Fibroblast of skin of right quadriceps (primary cell): ENCODE measurements at regions not wholly inside any gene's neighbourhood (a gene's known extent, or its start where the extent isn't known, plus 50 kb on each side); places are given as distances from the start of the nearest gene placed in this dataset.

Experiments
- DNase-seq: peaks from one replicate; pipeline ENCODE4 v3.0.0-alpha.2; 2013

DNA sequence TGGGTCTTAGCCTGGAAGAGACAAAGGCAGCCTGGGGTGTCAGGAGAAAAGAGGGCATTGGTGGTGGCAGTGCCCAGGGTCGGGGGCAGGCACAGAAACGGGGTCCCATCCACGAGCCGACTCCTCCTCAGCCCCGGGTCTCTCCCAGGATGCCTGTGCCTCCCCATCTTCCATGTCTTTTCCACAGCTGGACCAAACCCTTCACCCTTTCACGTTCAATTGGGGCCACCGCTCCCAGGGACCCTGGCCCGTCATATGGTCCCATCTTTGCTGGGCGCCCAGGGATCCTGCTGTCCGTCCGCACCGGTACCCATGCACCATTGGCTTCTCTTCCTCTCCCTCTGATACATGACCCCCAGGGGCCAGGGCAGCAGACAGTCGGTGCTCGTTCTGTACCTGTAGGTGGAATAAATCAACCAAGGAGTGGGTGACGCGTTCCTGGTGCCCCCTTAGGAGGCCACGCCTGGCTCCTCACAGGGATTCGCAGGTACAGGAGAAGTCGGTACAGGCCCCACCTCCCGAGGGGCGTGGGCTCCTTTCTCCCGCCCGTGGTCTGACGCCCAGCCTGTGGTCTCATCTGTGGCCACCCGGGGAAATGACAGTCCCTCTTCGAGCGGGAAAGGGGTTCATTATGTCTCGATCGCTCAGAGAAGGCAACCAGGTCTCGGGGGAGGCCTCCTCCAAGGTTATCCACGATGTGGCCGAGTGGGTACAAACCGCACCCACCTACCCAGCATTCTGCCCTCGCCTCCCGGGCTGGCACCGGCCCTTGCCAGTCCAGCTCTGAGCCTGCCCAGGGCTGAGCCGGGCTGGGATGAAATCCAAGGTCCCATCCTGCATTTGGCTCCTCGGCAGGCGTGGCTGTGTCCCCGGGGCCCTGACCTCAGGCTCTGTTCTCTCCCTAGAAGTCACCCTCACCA lies 1493.6 kb downstream of the BRD1 start:
- no peak for DNase-seq

DNA sequence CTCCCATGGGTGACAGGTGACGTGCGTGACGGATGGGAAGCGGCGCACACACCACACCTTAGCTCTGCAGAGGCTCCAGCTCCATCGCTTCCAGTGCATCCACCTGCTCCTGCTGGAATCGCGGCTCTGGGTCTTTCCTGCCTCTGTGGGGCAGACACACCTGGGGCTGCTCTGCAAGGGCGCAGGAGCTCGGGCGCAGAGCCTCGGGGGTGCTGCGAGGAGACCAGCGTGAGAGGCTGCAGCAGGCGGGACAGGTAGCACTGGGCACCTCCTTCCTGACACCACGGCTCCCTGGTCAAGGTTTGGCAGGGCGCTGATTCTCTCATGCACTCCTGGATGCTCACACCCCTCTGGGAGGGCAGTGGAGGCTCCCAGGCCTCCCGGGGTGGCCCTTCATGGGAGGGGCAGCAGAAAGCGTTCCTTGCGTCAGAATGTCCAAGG lies 1494.3 kb downstream of the BRD1 start:
- no peak for DNase-seq

DNA sequence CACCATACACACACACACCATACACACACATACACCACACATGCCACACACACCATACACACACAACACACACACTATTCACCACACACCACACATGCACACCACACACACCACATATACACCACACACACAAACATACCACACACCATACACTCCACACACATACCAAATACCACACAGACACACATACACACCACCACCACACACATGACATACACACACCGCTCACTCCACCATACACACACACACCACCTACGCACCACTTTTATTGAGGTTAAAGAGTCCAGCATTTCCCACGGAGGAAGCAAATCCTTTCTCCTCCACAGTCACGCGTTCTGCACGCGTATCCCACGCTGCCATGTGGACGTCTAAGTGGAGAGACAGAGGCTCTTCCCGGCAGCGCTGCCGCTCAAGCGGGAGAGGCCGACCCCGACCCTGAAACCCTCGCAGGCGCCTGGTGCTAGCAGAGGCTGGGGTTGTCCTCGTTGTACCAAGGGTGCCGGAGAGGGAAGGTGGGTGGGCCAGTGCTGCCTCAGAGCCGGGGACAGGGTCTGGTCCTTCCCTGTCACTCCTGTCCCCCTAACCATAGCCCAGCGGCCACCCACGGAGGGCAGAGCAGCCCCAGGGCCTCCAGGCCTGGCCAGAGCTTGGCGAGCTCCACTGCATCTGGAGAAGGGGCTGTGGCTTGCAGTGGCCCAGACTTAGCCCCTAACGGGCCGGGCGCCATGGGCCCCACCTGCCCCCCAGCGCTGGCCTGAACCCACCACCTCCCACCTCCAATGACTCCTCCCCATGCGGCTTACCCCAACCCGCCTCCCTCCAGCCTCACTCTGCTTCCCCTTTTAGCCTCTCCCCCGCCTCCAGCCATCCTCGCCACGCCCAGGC lies 1495.0 kb downstream of the BRD1 start:
- DNase-seq, result no peak

DNA sequence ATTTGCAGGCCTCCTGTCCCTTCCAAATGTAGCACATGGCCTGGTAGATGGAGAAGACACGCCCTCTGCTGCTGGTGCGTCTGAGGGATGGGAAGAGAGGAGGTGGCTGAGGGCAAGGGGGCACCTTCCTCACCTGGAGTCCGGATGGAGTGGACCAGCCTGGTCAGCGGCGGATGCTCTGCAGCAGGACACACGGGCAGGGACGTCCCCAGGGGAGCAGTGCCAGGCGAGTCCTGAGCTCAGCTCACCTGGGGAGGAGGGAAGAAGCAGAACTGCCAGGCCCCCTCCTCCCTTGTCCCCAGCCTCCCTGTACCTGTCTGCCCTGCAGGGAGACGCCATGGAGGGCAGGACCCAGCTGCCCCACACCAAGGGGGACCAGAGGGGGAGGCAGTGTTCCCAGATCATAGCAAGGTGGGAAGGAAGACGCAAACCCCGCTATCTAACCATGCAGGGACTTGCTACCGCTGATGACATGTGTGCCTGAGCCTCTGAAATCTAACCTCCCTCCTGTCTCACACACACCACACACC lies 1495.9 kb downstream of the BRD1 start:
- no peak for DNase-seq

DNA sequence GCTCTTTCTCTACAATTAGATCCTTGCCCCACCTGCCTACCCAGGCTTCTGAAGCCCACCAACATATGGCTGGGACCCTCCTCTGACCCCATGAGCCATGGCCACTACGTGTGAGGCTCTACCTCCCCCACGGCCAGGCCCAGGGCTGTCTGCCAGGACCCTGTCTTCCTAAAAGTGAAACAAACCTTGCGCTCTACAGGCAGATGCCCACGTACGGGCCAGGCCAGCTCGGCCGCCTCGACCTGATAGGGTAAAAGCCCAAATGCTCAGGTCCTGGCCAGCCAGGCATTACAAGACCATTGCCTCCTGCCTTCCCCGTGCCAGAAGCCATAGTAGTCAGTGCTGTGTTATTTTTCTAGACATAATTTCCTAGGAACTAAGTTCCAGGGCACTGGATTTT lies 1496.4 kb downstream of the BRD1 start:
- no peak for DNase-seq

DNA sequence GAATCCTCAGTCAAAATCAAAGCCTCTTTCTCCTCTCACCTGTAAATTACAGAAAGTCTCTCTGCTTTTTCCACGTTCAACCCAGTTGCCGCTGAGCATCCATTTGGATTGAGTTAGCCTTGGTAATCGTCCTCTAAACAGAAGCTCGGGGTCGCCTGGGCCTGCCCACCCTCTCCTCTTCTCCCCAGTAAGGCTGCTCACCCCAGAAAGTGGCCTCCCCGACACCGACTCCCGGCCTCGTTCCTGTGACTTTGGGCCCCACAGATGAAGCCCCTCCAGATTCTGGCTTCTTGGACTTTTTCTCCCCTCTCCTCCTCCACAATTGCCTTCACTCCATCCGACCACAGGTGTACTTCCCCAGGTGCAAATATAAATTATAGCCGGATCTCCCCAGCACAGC lies 1500.0 kb downstream of the BRD1 start:
- DNase-seq, result no peak

DNA sequence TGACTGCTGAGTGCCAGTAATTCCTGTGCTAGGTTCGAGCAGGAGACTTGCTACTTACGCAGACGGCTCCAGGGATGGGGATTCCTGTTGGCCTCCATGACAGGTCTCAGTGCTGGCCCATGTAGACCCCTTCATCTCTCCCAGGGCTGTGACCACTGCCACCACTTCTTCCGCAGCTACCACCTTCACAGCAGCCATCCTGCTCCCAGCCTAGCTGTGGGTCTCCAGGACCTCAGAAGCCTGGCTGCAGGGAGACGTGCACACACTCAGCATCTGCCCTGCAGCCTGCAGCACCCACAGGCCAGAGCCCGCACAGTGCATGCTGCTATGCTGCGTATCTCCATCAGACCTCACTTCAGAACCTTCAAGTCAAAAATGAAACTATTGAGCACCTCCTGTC lies 1503.9 kb downstream of the BRD1 start:
- DNase-seq, result no peak

DNA sequence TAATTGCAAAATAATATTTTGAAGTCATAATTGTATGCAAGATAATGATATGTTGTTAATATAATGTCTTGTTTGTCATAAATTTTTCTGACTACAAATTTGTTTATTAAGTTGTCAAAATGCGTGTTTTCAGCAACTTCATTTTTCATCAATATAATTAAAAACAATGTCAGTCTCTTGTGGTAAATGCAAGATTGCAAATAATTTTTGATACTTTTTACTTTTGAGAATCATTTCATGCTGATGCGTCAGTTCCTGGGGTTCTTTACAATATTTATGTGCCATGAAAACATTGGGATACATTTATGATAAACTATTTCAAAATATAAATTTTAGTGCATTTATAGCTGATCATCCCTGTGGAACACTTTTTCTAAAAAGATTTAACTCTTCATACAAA lies 1504.8 kb downstream of the BRD1 start:
- no peak for DNase-seq

DNA sequence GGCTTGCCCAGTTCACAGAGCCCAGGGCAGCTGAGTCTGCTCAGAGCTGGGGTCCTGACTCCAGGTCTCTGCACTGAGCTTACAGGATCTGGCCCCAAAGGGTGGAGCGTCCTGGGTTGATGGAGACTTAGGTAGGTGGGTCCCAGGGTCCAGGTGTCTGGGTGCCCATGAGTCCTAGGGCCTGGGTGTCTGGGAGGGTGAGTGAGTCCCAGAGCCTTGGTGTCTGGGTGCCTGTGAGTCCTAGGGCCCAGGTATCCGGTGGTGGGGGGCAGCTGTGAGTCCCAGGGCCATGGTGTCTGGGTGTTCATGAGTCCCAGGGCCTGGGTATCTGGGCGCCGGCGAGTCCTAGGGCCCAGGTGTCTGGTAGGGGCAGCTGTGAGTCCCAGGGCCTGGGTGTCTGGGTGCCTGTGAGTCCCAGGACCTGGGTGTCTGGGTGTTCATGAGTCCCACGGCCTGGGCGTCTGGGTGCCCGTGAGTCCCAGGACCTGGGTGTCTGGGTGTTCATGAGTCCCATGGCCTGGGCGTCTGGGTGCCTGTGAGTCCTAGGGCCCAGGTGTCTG lies 1505.6 kb downstream of the BRD1 start:
- no peak for DNase-seq

DNA sequence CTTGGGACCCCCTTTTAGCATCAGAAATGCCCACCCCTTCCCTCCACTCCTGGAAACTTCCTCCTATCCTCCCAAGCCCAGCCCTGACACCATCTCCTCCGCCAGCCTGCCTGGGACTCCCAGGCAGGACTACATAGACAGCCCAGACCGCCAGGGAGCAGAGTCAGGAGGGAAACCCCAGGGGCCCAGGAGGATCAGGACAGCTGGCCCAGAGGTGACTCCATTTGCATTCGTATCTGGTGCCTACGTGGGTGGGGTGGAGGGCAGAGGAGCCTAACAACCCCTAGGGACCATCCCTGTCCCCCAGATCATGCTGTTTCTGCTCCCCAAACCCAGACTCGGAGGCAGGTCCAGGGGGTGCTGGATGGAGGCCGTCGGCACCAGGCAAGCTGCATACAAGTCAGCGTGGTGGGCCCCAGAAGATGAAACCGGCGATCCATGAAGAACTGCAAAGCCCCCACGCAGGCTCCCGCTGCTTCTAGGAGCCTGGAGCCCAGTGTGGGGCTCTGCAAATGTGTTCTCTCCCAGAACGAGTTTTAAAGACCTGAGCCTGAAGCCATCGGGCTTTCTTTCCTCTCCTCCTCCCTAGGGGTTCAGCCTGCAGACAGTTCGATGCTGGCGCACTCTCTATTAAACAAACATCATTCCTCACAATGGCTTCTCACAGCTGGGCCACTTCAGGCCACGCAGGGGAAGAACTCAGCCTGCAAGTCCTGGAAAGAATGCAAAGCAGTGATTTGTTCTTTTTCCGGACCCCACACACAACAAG lies 1506.8 kb downstream of the BRD1 start:
- no peak for DNase-seq

DNA sequence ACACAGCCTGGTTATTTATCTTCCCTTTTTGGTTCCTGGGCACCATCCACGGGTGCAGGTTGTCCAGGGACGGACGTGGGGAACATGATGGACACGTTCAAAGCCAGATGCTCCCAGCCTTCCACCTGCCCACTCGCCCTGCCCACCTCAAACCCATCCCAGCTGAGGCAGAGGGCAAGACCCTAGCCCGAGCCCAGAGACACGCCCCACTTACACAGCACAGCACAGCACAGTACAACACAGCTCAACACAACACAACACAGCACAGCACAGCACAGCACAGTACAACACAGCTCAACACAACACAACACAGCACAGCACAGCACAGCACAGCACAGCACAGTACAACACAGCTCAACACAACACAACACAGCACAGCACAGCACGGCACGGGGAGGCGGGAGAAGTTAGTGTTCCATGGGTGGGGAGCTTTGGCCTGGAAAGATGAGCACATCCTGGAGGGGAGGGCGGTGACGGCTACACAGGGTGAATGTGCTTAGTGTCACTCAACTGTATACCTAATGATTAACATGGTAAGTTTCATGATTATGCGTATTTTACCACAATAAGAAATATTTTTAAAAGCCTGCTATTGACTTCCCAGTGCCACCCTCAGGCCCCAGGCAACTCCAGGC lies 1507.5 kb downstream of the BRD1 start:
- DNase-seq, result no peak

DNA sequence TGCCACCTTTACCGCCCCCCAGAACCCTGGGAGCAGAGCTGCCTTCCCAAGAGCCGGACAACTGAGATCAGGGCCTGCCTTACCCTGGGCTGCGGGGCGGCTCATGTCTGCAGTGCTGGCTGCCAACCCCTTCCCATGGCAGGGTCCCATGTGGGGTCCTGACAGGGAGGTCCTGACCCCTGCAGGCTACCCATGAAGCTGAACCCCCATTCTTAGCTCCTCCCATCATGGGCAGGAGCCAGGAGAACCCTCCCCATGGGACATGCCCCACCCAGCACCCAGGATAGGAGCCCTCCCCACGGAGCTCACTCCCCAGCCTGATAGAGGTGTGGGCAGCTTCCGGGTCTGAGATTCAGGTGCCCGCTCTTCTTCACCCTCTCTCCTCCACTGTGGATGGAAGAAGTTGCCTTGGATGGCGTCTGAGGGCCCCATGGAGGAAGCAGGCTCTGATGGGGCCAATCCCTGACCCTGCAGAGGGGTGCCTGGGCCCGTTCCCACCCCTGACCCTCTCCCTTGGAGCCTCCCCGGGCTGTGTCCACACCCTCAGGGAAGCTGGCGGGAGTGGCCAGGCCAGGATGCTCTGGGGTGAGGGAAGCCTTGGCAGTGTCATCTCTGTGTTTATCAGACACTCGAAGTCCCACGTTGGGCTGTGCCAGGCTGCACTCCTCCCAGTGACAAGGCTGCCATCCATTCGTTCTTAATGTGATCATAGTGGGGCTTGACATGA lies 1508.2 kb downstream of the BRD1 start:
- no peak for DNase-seq

DNA sequence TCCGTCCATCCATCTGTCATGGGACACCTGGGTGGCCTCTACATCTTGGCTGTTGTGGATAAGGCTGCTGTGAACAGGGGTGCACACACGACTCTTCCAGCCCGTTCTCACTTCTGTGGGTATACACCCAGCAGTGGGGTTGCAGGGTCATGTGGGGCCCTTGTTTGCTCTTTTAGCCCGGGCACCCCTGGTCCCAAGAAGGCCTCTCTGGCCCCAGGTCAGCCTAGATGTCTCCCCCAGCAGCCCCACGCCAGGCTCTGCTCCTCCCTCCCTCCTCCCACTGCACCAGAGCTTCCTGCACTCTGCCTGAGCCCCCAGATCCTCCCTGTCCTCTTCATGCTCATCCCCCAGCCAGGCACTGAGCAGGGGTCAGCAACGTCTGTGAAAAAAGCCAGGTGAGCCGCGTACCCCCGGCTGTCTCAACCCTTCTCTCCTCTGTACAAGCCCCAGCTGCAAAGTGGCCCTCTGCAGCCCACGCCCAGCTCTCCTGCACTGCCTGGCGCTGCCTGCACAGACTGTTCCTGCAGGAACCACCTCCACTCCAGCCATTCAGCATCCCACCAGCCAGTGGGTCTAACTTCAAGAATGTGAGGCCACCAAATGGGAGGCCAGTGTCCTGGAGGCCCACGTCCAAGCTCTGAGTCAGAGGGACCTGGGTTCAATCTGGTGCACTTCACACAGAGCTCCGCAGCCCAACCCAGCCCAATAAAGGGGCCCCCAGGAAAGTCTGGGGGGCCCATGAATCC lies 1508.9 kb downstream of the BRD1 start:
- no peak for DNase-seq

DNA sequence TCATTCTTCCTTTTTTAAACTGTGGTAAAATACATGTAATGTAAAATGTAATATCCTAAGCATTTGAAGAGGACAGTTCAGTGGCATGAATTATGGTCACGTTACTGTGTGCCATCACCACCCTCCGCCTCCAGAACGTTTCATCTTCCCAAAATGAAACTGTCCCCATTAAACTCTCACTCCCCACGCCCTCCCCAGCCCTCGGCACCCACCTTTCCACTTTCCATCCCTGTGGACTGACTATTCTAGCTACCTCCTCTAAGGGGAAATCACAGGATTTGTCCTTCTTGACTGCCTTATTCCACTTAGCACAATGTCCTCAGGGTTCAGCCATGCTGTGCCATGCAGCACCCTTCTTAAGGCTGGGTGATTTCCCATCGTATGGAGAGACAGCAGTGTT lies 1509.5 kb downstream of the BRD1 start:
- DNase-seq, result no peak

DNA sequence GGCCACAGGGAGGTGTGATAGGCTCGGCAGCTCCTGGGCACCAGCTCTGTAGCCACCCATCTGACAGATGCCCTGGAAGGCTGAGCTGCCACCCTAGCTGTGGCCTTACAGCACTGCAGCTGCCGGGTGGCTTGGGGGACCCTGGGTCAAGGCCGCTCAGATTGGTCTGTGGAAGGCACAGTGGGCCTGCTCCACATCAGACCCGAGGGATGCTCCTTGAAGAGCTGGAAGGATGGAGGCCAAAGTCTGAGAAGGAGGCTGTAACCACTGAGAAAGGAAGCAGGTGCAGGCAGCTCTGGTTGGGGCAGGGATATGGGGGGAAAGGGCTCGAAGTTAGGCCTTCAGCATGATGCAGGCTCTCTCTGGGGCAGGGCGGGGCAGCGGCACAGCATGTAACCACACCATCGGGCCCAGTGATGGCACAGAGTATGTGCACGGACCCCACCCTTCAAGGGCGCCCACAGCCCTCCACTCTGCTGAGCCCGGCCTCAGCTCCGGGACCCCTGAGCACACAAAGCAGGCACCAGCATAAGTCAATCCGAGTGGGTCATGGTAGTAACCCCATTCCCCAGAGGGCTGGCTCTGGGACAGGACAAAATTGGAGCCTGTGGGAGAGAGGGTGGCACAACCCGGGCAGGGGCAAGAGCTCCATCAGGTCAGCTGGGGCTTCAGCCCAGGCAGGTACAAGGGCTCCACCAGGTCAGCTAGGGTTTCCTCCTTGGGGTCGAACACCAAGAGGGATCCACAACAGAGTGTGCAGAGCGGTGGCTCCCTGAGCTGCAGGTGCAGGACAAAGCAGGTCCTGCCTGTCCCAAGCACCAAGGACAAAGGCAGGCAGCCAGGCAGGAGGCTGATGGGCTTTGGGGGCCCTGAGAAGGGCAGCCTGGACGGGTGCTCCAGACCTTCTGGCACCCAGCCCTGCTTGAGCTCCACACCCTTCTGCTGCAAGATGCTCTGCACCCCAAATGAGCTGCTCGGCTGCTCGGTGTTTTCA lies 1511.1 kb downstream of the BRD1 start:
- DNase-seq, result no peak

DNA sequence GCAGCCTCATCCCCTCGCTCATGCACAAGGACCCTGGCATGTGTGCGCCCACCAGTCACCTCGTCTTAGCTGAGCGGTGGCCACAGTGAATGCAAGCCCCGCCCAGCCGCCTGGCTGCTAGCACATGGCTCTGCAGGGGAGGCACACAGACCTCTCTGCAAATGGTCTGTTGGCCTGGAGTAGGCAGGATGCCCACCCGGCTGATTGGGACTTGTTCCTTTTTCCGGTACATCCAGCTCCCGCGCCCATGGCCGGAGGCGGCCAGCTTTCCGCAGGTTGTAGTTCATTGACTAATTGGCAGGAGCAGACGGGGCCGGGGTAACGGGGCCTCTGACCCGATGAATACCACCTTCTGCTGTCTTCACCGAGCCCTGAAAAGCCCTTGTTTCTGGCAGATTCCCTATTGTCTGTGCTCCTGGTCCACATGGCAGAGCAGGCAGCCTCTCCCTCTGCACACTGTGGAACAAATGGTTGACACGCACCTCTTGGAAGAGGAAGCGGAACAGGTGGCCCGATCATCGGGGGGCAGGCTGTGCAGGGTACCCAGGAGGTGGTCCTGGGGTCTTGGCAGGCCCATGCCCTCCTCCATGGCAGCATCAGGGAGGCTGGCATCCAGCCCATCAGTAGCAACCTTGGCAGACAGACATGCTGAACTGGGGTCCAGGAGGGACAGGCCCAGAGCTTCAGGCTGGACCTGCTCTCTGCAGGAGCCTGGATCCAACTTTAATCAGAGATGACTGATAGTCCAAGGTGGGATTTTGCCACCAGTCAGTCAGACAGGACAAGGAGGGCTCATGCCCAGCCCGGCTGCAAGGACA lies 1512.0 kb downstream of the BRD1 start:
- DNase-seq, result no peak

DNA sequence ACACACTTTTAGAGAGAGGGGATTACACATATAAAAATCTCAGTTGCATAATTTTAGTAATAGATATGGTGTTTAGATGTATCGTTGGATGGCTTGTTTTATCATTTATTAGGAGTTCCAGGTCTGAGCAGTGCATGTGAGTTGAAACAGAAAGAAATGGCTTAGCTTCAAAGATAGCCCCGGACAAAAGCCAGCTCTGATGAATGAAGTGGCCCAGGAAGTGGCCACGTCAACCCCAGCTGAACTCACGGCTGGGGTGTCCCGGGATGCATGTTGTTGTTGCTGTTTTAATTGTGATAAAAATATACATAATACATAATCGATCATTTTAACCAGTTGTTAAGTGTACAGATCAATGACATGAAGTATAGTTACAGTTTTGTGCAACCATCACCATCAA lies 1513.6 kb downstream of the BRD1 start:
- DNase-seq, result no peak

DNA sequence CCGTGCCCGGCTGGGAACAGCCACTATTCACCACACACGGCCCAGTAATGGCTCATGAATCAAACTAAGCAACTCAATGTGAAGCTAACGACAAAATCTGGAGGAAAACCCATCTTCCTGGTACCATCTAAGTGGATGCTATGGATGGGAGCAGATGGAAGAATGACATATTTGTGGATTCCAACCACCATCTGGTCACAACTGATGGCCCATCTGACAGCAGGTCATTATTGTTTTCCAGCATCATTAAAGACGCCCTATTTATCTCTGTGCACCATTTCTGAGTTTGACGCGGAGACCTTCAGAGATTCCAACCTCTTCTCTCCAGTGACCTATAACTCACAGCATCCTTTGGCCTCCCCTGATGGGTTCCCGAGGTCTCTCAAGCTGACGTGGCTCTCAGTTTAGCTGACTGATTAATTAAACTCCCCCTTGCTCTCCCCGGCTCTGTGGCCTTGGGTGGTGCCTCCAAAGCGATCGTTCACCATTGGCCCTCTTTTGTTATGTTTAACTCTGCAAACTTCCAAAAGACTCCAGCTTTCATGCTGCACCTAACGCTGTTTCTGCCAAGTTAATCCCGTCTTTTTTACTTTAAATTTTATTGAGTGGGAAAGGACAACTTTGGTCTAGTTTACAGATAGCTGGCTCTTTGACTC lies 1514.4 kb downstream of the BRD1 start:
- DNase-seq, result no peak
